Right lobe of liver (tissue), 6 donors: ENCODE measurements at regions not wholly inside any gene's neighbourhood (a gene's known extent, or its start where the extent isn't known, plus 50 kb on each side); places are given as distances from the start of the nearest gene placed in this dataset.

Source experiments
- ATAC-seq, 4 donors: fragments of 200-7000 bp; cut with Tn5 transposase; one replicate each; pipeline ENCODE4 v1.9.1; 2020; ENCODE audit warnings: mild to moderate bottlenecking in 4 of 4, moderate library complexity in 4 of 4
- DNase-seq, 3 donors: peaks; one replicate each; pipeline ENCODE4 v3.0.0-alpha.2; 2020
- H3K27ac ChIP-seq, 3 donors: fragments of 200-600 bp; one replicate each; pipeline ENCODE4 v1.8.0; 2022
- H3K27me3 ChIP-seq, 2 donors: fragments of 200-600 bp; one replicate each; pipeline ENCODE4 v1.8.0; 2022
- H3K36me3 ChIP-seq, 4 donors: fragments of 200-600 bp; sonication (generic) in 1 of 4; one replicate each; pipeline versions ENCODE4 v1.5.1 to v1.8.0; 2017 to 2022; ENCODE audit warnings: control low read depth in 1 of 4
- H3K4me1 ChIP-seq, 4 donors: fragments of 200-600 bp; sonication (generic) in 1 of 4; one replicate each; pipeline versions ENCODE4 v1.5.1 to v1.8.0; 2017 to 2022; ENCODE audit warnings: control low read depth in 1 of 4
- H3K4me3 ChIP-seq, 3 donors: fragments of 200-600 bp; one replicate each; pipeline ENCODE4 v1.8.0; 2022
- H3K9me3 ChIP-seq, 4 donors: fragments of 200-600 bp; sonication (generic) in 1 of 4; one replicate each; pipeline versions ENCODE4 v1.5.1 to v1.8.0; 2017 to 2022; ENCODE audit warnings: control low read depth in 1 of 4
- POLR2A ChIP-seq: fragments of 450-650 bp; IDR thresholded peaks from one replicate; pipeline ENCODE4 v1.6.1; 2017; ENCODE audit warnings: antibody characterized with exemption, mild to moderate bottlenecking
- WGBS: methylation state at CpG from one replicate; pipeline ENCODE4 v1.1.6; 2018; ENCODE audit warnings: low coverage, low lambda C conversion rate; ENCODE audit not compliant: insufficient coverage; ENCODE audit errors: missing lambda C conversion rate; 5-methylcytosine and 5-hydroxymethylcytosine counted together
- intact Hi-C, 2 donors: fragments of 100-400 bp; cut with DNase I; formaldehyde crosslinking; loops; one replicate each; pipeline versions ENCODE4 v1.11.2 to v1.14.1; 2022
- TF ChIP-seq, protein P1 (sequence below), 4 donors: fragments of 200-600 bp in 3 of 4; fragments of 450-650 bp in 1 of 4; IDR thresholded peaks; one replicate each; pipeline versions ENCODE4 v1.5.1 to v1.8.0; 2016 to 2022; ENCODE audit warnings: antibody characterized with exemption in 4 of 4, mild to moderate bottlenecking in 2 of 4
- donor health status: DM: no; HTN: yes; CAD: no.
- donor health status: DM: no; HTN: no; CAD: no.
- donor health status: DM: no; HTN: no; CAD: no.
- donor health status: DM: no; HTN: yes; CAD: no.
- donor health status: DM: no; HTN: yes; CAD: no.

GRCh38 chr12:64931321-64931720 lies 106.9 kb downstream of the TBC1D30 start:
- Histone ChIP-seq H3K4me1 (no peaks in the 10 kb centered on the region), H3K27me3 (no peaks in the 10 kb centered on the region), H3K4me3 (no peak overlapping the region), H3K36me3 (no peaks in the 10 kb centered on the region), H3K9me3 (no peaks in the 10 kb centered on the region), H3K27ac (no peak overlapping the region)
- TF ChIP-seq, protein P1, sequence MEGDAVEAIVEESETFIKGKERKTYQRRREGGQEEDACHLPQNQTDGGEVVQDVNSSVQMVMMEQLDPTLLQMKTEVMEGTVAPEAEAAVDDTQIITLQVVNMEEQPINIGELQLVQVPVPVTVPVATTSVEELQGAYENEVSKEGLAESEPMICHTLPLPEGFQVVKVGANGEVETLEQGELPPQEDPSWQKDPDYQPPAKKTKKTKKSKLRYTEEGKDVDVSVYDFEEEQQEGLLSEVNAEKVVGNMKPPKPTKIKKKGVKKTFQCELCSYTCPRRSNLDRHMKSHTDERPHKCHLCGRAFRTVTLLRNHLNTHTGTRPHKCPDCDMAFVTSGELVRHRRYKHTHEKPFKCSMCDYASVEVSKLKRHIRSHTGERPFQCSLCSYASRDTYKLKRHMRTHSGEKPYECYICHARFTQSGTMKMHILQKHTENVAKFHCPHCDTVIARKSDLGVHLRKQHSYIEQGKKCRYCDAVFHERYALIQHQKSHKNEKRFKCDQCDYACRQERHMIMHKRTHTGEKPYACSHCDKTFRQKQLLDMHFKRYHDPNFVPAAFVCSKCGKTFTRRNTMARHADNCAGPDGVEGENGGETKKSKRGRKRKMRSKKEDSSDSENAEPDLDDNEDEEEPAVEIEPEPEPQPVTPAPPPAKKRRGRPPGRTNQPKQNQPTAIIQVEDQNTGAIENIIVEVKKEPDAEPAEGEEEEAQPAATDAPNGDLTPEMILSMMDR (IDR thresholded peaks at IDR 0.05) = no peak
- TF ChIP-seq POLR2A = no peak
- ATAC-seq (no peak), DNase-seq (no peak)
- intact Hi-C loops = no loop called here
- 40% methylated on average over 1 of the region's 3 CpGs for WGBS

GRCh38 chr12:64931981-64932380 lies 107.5 kb downstream of the TBC1D30 start:
- intact Hi-C loops = no loop called here
- Histone ChIP-seq H3K4me3 (no peak overlapping the region), H3K4me1 (no peaks in the 10 kb centered on the region), H3K9me3 (no peaks in the 10 kb centered on the region), H3K36me3 (no peaks in the 10 kb centered on the region), H3K27ac (no peak overlapping the region), H3K27me3 (no peaks in the 10 kb centered on the region)
- WGBS = no CpG with 5 or more reads among the region's 1 CpG
- ATAC-seq = peak in 3 of 4 donors; percentile 23 to 35 (median 33)
- no peak for TF ChIP-seq POLR2A
- TF ChIP-seq, protein P1 (IDR thresholded peaks at IDR 0.05) = no peak
- no peak for DNase-seq

DNA sequence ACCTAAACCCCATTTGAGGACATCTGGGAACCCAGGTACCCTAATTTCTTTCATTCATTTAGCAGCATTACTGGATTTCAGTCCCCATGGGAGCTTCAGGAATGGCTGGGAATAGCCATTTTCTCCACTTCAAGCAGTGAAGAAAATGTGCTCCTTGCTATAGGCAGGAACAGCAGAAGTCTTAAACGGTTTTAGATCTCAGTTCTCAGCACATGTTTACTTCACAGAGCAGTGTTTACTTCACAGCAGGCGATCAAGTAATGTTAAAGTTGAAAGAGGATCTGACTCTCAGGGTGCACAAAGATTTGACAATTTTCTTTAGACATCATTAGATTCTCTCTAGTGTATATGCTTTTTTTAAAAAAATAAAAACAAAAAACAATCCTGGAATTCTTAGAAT lies 109.3 kb downstream of the TBC1D30 start:
- WGBS = 28% methylated on average over 2 of the region's 2 CpGs
- no peak overlapping the region for H3K4me3 ChIP-seq
- no peaks in the 10 kb centered on the region for H3K27me3 ChIP-seq
- intact Hi-C loops = no loop called here
- TF ChIP-seq, protein P1 (IDR thresholded peaks at IDR 0.05) = no peak
- no peak for TF ChIP-seq POLR2A
- no peak for DNase-seq
- no peaks in the 10 kb centered on the region for H3K36me3 ChIP-seq
- H3K4me1 ChIP-seq = no peaks in the 10 kb centered on the region
- H3K9me3 ChIP-seq = no peaks in the 10 kb centered on the region
- H3K27ac ChIP-seq = no peak overlapping the region
- no peak for ATAC-seq

- Histone ChIP-seq H3K4me1 (no peaks in the 10 kb centered on the region), H3K27me3 (no peaks in the 10 kb centered on the region), H3K36me3 (no peaks in the 10 kb centered on the region), H3K9me3 (no peaks in the 10 kb centered on the region), H3K27ac (no peak overlapping the region), H3K4me3 (no peak overlapping the region)
- DNase-seq (no peak), ATAC-seq (no peak)
- intact Hi-C loops = no loop called here
- no peak for TF ChIP-seq POLR2A
- TF ChIP-seq, protein P1 (IDR thresholded peaks at IDR 0.05) = no peak
Observed at GRCh38 chr12:64937452-64937851, 113.0 kb downstream of the TBC1D30 start.

DNA sequence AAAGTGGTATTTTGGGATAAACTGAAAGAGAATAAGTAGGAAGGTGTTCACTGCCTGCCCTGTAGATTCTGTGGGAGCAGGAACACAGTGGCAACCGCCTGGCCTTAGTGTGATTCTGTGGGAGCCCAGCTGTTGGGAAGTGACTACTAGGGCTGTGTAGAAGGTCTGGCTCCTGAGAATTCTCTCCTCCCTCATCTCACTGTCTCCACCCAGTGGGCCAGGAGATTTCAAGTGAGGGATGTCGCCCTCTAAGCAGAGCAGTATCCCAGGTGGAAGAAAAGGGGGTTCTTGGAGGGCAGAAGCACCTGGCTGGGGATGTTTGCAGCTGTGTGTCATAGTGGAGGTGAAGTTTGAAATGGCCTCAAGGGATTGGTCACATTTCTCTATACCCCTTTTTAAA lies 113.7 kb downstream of the TBC1D30 start:
- peak in 1 of 4 donors; percentile 28 for ATAC-seq
- H3K36me3 ChIP-seq = no peaks in the 10 kb centered on the region
- TF ChIP-seq, protein P1 (IDR thresholded peaks at IDR 0.05) = no peak
- TF ChIP-seq POLR2A = no peak
- intact Hi-C loops = no loop called here
- no peak for DNase-seq
- no peak overlapping the region for H3K27ac ChIP-seq
- H3K4me3 ChIP-seq = no peak overlapping the region
- WGBS = 38% methylated on average over 1 of the region's 2 CpGs
- no peaks in the 10 kb centered on the region for H3K9me3 ChIP-seq
- no peaks in the 10 kb centered on the region for H3K27me3 ChIP-seq
- H3K4me1 ChIP-seq = no peaks in the 10 kb centered on the region
